ENCODE measurements at regions not wholly inside any gene's neighbourhood (a gene's known extent, or its start where the extent isn't known, plus 50 kb on each side); places are given as distances from the start of the nearest gene placed in this dataset.

DNA sequence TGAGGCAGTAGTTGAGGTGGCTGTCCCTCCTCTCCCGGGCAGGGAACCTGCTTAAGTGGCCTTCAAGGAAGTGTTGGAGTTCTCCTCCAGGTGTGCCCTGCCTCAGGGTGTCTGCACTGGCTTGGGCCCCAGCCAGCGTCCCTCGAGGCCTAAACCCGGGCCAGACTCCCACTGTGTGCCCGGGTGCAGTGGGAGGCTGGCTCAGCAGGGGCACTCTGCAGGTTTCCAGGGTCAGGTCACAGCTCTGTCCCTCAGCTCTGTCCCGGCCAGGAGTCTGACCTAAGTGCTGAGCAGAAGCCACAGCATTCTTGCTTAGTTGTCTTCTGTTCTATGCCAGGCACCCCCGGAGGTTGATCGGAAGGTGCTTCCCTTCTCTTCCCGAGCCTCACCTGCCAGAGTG, 69.0 kb upstream of the OTOS start:
- no peaks in the 10 kb centered on the region for H3K36me3 ChIP-seq
- H3K4me1 ChIP-seq = no peaks in the 10 kb centered on the region
- no peak overlapping the region for H3K4me3 ChIP-seq
- TF ChIP-seq POLR2A (IDR thresholded peaks at IDR 0.05) (no peak), POLR2AphosphoS5 (IDR thresholded peaks at IDR 0.05; ENCODE audit: insufficient read depth in 1 of 2, low read depth in 1 of 2) (no peak)
- TF ChIP-seq, protein P1, sequence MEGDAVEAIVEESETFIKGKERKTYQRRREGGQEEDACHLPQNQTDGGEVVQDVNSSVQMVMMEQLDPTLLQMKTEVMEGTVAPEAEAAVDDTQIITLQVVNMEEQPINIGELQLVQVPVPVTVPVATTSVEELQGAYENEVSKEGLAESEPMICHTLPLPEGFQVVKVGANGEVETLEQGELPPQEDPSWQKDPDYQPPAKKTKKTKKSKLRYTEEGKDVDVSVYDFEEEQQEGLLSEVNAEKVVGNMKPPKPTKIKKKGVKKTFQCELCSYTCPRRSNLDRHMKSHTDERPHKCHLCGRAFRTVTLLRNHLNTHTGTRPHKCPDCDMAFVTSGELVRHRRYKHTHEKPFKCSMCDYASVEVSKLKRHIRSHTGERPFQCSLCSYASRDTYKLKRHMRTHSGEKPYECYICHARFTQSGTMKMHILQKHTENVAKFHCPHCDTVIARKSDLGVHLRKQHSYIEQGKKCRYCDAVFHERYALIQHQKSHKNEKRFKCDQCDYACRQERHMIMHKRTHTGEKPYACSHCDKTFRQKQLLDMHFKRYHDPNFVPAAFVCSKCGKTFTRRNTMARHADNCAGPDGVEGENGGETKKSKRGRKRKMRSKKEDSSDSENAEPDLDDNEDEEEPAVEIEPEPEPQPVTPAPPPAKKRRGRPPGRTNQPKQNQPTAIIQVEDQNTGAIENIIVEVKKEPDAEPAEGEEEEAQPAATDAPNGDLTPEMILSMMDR (IDR thresholded peaks at IDR 0.05) = no peak
- no peaks in the 10 kb centered on the region for H3K9me3 ChIP-seq
- no peak for DNase-seq (ENCODE audit: extremely low spot score in 2 of 2)
- H3K27me3 ChIP-seq = no peaks in the 10 kb centered on the region
- no peak overlapping the region for H3K27ac ChIP-seq
- intact Hi-C loops (cut with DNase I) = no loop called here

DNA sequence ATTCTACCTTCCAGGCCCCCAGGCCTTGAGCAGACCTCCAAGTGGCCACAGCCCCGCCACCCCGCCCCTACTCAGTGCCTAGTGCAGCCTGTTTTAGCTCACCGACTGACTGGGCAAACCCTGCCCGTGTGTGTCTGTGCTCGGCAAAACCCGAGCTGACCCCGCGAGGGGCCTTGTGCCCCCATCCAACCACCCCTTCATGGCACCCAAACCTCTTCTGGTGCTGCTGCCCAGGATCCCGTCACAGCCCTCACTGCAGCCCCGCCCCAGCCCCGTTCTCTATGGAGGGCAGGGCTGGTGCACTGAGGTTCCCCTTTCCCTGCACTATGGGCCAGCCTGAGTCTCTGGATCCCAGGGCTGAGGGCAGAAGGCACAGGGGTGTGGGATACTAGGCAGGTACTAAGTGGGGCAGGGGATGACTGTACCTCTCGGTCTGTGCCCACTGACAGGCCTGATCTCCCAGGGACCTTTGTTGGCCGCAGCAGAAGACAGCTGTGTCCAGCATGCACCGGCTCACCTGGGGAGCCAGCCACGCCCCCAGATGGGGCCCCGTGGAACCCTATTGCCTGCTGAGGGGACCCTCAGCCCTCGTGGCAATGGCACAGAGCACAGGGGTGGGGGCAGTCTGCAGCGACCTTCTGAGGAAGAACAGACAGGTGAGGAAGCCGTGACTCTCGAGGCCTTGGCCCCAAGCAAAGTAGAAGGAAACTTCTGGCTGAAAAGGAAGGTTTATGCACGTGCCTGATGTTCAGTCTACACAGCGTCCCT, 69.9 kb upstream of the OTOS start:
- Histone ChIP-seq H3K4me3 (no peak overlapping the region), H3K36me3 (no peaks in the 10 kb centered on the region), H3K27me3 (no peaks in the 10 kb centered on the region), H3K9me3 (no peaks in the 10 kb centered on the region), H3K27ac (no peak overlapping the region), H3K4me1 (no peaks in the 10 kb centered on the region)
- intact Hi-C loops (cut with DNase I) = no loop called here
- TF ChIP-seq, protein P1 (IDR thresholded peaks at IDR 0.05) = no peak
- TF ChIP-seq POLR2AphosphoS5 (IDR thresholded peaks at IDR 0.05; ENCODE audit: insufficient read depth in 1 of 2, low read depth in 1 of 2) (no peak), POLR2A (IDR thresholded peaks at IDR 0.05) (no peak)
- DNase-seq (ENCODE audit: extremely low spot score in 2 of 2) = no peak

DNA sequence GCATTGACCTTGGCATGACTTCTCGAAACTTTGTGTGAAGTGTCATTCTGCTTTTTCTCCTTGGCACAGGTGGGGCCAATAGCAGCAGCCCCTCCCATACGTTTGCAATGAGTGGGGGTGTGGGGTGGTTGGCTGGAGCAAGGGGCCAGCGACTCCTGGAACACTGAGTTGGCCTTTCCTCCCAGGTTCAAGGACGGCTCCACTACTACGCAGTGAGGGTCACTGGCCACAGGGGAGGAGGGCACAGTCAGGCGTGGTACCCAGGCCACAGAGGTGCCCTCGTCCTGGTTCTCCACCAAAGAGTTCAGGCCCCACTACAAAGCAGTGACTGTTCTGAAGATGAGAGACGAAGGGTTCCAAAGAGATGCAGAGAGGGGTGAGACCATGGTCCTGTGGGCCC, 70.6 kb upstream of the OTOS start:
- TF ChIP-seq POLR2A (IDR thresholded peaks at IDR 0.05) = no peak
- TF ChIP-seq, protein P1 (IDR thresholded peaks at IDR 0.05) = no peak
- no peak for TF ChIP-seq POLR2AphosphoS5 (IDR thresholded peaks at IDR 0.05; ENCODE audit: insufficient read depth in 1 of 2, low read depth in 1 of 2)
- Histone ChIP-seq H3K36me3 (no peaks in the 10 kb centered on the region), H3K9me3 (no peaks in the 10 kb centered on the region), H3K4me3 (no peak overlapping the region), H3K4me1 (no peaks in the 10 kb centered on the region), H3K27ac (no peak overlapping the region), H3K27me3 (no peaks in the 10 kb centered on the region)
- no peak for DNase-seq (ENCODE audit: extremely low spot score in 2 of 2)
- intact Hi-C loops (cut with DNase I) = no loop called here

DNA sequence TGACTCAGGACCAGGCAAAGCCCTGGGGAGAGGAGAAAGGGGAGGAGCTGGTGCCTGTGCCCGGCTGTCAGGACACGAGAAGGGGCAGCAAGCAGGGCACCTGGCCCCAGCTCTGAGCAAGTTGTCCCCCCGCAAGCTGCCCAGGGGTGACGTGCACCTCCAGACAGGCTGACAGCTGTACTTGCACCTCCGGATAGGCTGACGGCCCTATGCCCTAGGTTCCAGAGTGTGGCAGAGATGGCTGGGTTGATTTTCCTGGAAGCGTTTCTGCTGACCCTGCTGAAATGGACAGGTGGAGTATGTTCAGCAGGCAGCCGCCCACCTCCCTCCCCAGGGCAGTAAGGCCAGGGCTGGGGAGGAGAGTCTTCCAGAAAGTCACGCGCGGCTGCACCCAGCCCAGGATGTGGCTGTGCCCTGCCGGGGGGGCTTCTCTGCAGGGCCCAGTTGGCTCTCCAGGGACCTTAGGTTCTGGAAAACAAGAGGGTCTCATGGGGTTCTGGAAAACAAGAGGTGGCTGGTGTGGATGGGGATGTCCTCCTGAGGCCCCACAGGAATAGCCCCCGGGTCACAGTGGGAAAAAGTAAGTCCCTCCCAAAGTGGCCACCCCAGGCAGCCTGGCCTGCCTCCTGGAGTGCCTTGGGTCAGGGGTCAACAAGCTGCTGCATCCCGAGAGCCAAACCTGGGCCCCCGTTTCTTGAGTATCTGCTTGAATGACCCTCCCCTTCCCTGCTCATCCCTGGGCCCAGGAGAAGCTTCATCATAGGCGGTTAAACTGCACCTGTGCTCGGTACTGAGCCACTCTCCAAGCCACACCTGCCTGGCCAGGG, 71.4 kb upstream of the OTOS start:
- TF ChIP-seq POLR2A (IDR thresholded peaks at IDR 0.05) (no peak), POLR2AphosphoS5 (IDR thresholded peaks at IDR 0.05; ENCODE audit: insufficient read depth in 1 of 2, low read depth in 1 of 2) (no peak)
- TF ChIP-seq, protein P1 (IDR thresholded peaks at IDR 0.05) = no peak
- no peaks in the 10 kb centered on the region for H3K9me3 ChIP-seq
- DNase-seq (ENCODE audit: extremely low spot score in 2 of 2) = no peak
- H3K4me1 ChIP-seq = no peaks in the 10 kb centered on the region
- intact Hi-C loops (cut with DNase I) = no loop called here
- H3K27me3 ChIP-seq = no peaks in the 10 kb centered on the region
- H3K27ac ChIP-seq = no peak overlapping the region
- no peak overlapping the region for H3K4me3 ChIP-seq
- no peaks in the 10 kb centered on the region for H3K36me3 ChIP-seq
